GM21447 (cell line): ENCODE measurements at regions not wholly inside any gene's neighbourhood (a gene's known extent, or its start where the extent isn't known, plus 50 kb on each side); places are given as distances from the start of the nearest gene placed in this dataset.
"Not testable (repeated sequence)": the region's sequence is repeated elsewhere in the genome, so short reads cannot be mapped to it uniquely, and the experiment has no call there.

Experiments
- ATAC-seq: cut with Tn5 transposase; IDR thresholded peaks from one replicate; pipeline ENCODE4 v1.9.1; 2021; ENCODE audit not compliant: unreplicated experiment

GRCh38 chr6:167748458-167749379 is 78.0 kb upstream of the AFDN start:
- no peak for ATAC-seq

DNA sequence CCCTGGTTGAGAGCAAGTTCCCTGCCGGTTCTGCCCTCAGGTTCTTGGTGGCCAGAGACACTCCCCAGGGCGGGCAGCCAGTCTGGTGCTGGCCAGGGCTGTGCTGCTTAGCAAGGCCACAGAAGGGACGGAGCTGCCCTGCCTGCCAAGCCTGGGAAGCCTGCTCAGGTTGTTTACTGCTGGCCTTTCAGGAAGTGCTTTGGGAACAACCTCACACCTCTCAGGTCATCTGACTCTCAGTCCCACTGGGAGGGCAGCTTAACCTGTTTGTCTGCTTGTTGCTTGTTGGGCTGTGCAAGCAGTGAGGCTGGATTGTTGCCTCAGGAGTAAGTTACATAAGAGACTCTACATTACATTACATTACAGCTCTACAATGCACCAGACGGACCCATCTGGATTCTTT is 75.8 kb upstream of the AFDN start:
- no peak for ATAC-seq

GRCh38 chr6:167751579-167752115 is 75.1 kb upstream of the AFDN start:
- no peak for ATAC-seq

GRCh38 chr6:167753281-167753680 is 73.4 kb upstream of the AFDN start:
- not testable (repeated sequence) for ATAC-seq

DNA sequence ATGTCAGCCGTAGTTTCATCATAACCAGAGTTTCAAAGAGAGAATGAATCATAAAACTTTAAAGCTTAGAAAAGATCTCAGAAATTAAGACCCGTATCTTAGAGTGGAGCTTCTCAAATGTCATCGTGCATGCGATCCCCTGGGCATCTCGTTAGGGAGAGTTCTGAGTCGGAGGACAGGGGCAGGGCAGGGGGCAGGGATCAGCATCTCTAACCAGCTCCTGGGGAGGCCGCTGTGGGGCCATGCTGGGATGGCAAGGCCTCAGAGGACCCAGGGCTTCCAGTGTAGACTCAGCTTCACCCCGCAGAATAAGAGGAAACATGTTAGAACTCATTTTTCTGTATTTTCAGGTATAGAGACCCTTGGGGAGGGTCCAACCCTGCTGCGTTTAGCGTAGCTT is 72.0 kb upstream of the AFDN start:
- no peak for ATAC-seq

DNA sequence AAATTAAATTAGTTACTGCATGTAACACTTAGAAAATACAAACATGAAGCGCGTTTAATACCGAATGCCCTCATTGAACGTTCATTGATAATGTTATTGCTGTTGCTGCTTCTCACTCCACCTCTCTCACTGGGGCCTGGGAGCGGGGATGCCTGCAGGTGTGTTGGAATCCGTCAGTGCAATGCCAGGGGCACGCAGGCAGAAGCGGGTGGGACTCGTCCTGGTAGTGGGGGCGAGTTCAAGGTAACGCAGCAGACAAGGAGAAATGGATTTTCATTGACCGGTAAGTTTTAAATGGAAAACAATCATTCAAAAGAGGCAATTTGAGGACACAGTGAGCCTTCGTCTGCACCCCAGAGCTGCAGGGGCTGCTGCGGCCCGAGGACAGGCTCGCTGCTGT is 71.2 kb upstream of the AFDN start:
- ATAC-seq, result no peak

GRCh38 chr6:167756597-167756996 is 70.1 kb upstream of the AFDN start:
- no peak for ATAC-seq

DNA sequence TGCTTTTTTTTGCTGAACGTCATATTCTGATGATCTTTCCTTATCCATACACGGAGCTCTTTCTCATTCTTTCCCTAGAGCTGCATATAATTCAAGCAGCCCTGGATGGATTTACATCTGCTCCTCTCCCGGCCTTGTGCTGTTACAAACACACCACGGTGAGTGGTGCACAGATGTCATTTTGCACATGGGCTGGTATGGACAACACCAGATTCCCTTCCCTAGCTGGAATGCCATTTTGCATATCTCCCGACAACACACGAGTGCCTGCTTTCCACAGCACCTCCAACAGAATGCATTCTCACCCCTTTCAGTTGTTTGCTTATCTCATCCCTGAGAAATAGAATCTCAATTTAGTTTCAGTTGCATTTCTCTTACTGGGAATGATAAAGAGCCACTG is 69.5 kb upstream of the AFDN start:
- ATAC-seq, result no peak

DNA sequence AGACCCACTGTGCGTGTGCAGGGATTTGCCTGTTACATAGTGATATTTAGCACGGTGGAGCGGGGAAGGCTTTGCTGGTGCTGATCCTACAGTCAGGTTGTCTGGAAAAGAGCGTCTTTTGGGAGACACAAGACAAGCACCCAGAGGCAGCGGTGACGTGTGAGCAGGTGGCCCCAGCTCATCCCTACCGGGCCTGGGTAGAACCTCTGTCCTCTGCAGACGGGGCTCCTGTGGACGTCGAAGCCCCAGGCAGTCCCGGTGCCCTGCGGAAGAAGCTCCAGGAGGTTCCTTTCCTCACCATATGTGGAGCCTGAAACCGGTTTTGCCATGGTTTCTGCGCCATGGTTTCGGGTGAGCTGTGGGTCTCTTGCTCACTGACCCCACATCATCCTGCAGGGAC is 68.9 kb upstream of the AFDN start:
- ATAC-seq, result no peak

- no peak for ATAC-seq
Measured at GRCh38 chr6:167758309-167759023, 68.2 kb upstream of the AFDN start.

GRCh38 chr6:167759206-167759605 is 67.5 kb upstream of the AFDN start:
- ATAC-seq, result no peak

DNA sequence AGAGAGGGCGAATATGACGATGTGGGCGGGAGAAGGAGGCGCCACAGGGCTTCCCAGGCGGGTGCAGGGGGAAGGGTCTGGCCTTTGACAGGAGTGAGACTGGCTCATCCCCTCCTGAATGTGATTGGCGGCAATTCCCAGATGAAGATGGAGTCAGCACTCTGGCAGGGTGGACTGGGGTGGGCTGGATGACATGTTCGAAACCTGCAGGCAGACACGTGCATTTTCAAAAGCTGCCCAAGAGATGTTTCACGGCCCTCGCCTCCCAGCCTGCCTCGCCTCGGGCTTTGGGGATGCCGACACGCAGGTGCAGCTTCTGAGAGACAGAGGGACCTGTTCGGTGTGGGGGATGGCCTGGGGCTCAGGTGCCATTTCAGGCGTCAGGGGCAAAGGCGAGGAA is 66.8 kb upstream of the AFDN start:
- no peak for ATAC-seq

DNA sequence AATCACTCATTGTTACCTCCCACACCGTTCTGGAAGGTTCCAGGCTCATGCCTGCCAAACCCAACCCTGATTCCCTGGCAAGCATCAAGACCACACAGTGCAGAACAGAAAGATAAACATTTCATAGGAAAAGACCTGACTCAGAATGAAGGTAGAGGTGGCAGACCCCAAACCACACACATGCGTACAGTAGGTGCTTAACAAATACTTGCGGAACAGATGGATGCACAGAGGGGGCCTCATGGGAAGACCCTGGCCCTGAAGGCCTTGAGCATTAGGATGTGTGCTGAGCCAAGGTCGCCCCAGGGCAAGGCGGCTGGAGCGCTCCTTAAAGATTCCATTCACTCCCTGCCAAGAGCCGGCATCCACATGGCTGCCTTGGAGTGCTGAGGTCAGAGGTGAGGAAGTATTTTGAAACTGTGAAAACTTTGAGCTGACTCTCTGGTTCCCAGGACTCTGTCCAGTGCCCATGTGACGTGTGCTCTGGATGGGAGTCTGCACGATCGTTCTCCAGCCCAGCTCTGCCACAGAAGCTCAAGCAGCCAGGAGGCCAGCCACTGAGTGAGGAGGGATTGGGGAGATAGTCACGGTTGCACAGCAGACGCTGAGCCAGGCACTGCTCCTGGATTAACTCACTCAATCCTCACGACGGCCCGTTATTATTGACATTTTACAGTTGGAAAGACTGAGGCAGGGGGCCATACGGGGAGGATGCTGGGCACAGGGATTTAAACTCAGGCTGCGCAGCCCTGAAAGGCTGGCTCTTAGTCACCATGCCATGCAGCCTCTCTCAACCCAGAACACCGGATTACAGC is 65.5 kb upstream of the AFDN start:
- ATAC-seq, result no peak

DNA sequence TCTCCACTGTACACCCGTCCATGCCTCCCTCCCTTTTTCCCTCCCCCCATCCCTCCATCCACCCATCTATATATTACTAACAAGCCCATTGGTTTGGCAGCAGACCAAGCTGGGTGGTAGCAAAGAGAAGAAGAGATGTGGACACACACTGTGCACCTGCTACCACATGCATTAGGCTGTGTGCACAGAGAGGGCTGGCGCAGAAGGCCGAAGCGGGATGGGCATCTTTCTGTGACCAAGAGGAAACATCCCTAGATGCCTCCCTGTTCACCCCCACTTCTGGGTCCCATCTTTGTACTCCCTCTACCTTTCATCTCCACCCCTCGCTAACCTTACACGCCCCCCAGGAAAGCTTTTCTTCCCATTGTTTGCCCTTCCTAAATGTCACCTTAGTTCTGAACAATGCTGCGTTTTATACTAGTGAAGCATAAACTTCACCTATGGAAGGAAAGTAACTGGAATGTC is 64.9 kb upstream of the AFDN start:
- ATAC-seq, result no peak

DNA sequence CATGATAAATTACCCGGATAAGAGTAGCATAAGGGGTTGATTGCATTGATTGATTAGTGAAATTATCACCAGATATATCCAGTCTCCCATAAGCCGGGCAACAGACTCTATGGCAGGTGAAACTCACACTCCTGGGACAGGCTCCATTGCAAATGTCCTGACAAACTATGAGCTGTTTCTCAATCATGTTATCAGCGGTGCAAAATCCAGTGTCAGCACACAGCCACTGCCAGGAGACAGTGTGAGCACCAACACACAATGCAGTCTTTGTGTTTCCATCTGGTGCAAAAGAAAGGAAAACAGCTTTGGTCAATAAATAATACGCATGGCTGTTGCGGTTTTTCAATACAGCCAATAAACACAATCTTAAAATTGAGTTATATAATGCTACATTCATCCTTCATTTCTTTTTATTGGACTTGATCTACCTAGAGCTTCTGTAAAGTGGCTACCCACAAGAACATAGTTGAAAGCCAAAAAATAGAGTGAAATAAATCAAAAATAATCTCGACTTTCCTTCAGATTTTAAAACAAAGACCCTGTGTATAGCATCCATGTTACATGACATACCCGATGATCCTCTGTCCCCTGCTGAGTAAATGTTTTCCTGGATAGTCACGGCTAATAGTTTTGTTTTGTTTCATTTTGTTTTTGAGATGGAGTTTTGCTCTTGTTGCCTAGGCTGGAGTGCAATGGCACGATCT is 64.3 kb upstream of the AFDN start:
- no peak for ATAC-seq

DNA sequence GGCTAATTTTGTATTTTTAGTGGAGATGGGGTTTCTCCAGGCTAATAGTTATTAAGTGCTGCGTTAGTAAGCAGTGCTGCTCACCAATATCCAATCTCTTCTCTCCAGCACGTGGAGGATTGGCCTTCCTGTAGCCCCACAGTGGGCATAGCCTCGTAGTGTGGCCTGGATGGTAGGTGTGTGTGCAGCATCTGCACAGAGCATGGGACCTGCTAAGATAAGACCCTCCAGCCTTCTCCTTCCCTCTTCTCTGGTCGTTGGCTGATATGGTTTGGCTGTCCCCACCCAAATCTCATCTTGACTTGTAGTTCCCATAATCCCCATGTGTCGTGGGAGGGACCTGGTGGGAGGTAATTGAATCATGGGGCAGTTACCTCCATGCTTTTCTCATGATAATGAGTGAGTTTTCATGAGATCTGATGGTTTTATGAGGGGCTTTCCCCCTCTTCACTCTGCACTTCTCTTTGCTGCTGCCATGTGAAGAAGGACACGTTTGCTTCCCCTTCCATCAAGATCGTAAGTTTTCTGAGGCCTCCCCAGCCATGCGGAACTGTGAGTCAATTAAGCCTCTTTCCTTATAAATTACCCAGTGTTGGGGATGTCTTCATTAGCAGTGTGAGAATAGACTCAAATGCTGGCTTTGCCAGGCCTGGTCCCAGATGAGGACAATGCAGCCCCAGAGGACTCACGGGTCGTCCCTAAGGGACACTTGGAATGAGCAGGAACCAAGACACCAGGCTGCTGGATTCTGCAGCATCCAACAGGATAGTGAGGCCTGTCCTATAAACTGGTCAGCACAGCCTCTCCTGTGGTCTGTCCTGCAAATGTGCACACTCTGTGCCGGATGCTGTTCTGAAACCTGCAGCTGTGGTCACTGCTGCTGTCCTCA is 63.4 kb upstream of the AFDN start:
- ATAC-seq, result no peak

DNA sequence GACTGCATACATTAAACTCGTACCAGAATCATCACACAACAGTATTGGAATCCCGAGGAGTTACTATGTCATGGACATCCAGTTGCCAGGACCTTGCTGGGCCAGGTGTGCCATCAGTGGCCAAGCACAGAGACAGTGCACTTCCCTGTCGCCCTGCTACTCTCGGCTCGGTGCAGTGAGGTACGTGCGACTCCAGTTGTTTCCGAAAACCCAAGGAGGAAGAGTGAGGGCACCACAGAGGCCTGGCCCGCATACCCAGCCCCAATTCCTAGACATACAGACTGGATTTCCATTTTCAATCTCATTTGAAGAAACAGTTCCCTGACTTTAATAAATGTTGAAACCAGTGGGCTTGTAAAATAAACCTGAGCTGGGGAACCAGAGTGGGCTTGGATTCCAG is 62.5 kb upstream of the AFDN start:
- ATAC-seq, result no peak

GRCh38 chr6:167764713-167765479 is 61.8 kb upstream of the AFDN start:
- no peak for ATAC-seq
